GM10266 (cell line): ENCODE measurements at regions not wholly inside any gene's neighbourhood (a gene's known extent, or its start where the extent isn't known, plus 50 kb on each side); places are given as distances from the start of the nearest gene placed in this dataset.

Source experiments
- DNase-seq: peaks from one replicate; pipeline ENCODE4 v3.0.0; 2012; ENCODE audit errors: extremely low spot score
- CTCF ChIP-seq: IDR thresholded peaks from 2 replicates; pipeline ENCODE4 v1.5.1; 2012; ENCODE audit warnings: mild to moderate bottlenecking, low read depth; ENCODE audit not compliant: control insufficient read depth, insufficient read depth; ENCODE audit errors: missing control alignments

DNA sequence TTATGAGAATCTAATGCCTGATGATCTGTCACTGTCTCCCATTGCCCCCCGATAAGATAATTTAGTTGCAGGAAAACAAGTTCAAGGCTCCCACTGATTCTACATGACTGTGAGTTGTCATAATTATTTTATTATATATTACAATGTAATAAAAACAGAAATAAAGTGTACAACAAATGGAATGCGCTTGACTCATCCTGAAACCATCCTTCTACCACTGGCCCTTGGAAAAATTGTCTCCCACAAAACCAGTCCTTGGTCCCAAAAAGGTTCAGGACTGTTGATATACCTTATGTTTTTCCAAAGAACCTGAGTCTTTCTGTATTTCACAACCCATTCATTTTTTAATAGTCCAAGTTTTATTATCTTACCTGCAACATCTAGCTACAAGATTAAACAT is 403.5 kb downstream of the TAF11L14 start:
- DNase-seq: no peak
- no peak for TF ChIP-seq CTCF

DNA sequence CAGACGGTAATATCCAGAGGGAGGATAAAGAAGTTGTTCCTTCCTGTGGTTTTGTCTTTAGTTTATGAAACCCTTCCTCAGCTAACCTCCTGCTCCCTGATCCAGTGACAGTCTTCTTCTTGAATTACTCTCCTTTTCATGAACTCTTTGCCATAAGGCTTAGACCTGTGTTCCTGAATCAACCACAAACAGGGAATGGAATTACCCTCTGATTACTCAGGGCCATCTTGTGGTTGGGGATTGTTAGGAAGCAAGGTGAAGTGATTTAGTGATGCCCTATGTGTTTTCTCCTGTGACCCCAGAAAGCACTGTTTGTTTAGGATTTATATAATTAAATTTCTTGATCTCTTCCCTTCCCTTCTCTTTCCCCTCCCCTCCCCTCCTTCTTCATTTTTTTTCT is 409.1 kb downstream of the TAF11L14 start:
- no peak for DNase-seq
- TF ChIP-seq CTCF: no peak

- no peak for DNase-seq
These were observed 414.2 kb downstream of the TAF11L14 start for GRCh38 chr5:18048449-18048848.

DNA sequence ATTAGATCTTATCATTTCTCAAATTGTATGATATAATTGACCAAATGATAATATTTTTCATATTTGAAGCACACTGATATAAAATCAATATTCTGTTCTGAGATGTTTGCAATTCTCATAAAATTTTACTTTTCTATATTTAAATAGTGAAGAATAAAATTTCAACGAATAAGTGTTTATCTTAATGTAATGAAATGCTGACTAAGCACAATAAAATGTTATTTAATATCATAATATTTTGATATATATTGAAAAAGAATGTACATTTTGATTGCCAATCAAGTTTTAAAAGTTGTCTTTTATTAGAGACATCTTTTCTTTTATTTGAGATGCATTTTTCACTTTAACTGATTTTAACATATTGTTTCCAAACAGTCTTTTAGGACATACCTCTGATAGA is 416.1 kb downstream of the TAF11L14 start:
- DNase-seq: no peak
- TF ChIP-seq CTCF: no peak

More at GRCh38 chr5:18048449-18048848, 414.2 kb downstream of the TAF11L14 start:
- TF ChIP-seq CTCF: no peak

DNA sequence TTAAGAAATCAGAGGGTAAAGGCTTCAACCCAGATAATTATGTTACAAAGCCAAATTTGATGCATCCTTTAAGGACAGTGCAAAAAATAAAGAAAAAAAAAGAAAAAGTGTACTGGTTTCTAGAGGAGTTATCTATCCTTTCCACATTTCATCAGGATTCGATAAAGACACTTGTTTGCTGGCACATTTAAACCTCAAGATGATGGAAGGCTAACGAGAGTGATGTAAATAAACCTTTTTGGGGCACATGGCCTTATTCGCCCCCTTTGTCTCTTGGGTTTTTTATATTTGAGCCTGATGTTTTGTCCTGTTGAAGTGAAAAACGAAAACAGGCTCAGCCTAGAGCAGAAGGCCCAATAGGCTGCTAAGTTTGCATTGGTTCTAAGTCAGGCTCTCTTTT is 416.5 kb downstream of the TAF11L14 start:
- no peak for DNase-seq

GRCh38 chr5:18051953-18052352 is 417.7 kb downstream of the TAF11L14 start:
- no peak for TF ChIP-seq CTCF
- DNase-seq: no peak

More for the DNA sequence above, 416.5 kb downstream of the TAF11L14 start:
- TF ChIP-seq CTCF: no peak

DNA sequence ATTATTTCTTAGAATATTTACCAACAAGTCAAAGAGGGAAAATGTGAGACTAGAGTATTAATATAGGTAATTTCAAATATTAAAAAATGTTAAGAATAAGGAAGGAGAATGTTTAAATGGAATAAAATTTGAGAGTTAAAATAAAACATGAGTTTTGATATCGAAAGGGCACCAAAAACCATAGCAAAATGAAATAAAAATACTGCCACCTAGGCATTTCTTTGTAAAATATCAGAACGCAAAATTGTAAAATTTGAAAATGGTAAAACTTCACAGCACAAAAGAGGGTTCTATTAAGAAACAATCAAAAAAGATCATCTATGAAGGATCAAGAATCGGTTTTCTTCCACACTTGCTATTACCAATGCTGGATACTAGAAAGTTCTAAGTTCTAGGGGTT is 418.3 kb downstream of the TAF11L14 start:
- no peak for TF ChIP-seq CTCF
- no peak for DNase-seq

DNA sequence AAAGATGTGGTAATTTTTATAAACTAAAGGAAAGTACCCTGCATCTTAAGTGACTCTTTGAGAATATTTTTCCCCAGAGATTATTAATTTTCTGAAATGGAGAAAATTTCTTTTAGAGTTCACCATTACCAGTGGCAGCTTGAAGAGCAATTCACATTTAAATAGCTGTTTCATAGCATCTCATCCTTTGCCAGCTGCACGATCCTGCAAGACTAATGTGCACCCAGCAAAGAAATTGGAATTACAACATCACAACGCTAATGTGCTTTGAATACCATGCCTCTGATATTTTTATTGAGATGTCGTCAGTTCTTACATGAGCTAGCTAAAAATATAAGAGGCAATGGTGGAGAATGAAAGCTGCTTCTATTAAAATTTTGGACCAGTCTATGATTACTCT is 423.5 kb downstream of the TAF11L14 start:
- DNase-seq: no peak
- TF ChIP-seq CTCF: no peak
